DOHH2 (cell line): ENCODE measurements at regions not wholly inside any gene's neighbourhood (a gene's known extent, or its start where the extent isn't known, plus 50 kb on each side); places are given as distances from the start of the nearest gene placed in this dataset.

Experiments
- CTCF ChIP-seq: fragments of 200-600 bp; sonication (generic); IDR thresholded peaks from one replicate; pipeline ENCODE4 v1.5.1; 2014; ENCODE audit warnings: antibody characterized with exemption, mild to moderate bottlenecking, low read depth, low read length; ENCODE audit not compliant: poor library complexity, severe bottlenecking
- EZH2phosphoT487 ChIP-seq: fragments of 200-600 bp; sonication (generic); IDR thresholded peaks from 2 replicates; pipeline ENCODE4 v1.6.1; 2017; ENCODE audit warnings: borderline replicate concordance, mild to moderate bottlenecking, antibody characterized with exemption, low read length, moderate library complexity, mixed read lengths

- TF ChIP-seq CTCF, result no peak
- TF ChIP-seq EZH2phosphoT487, result no peak
These were observed 657.2 kb downstream of the PRIM2 start for GRCh38 chr6:57974653-57975052.
